ENCODE measurements at regions not wholly inside any gene's neighbourhood (a gene's known extent, or its start where the extent isn't known, plus 50 kb on each side); places are given as distances from the start of the nearest gene placed in this dataset.

GRCh38 chr5:1936413-1936812 lies 53.7 kb upstream of the IRX4 start:
- DNase-seq (ENCODE audit: low read depth, low spot score), result no peak
- no peak for TF ChIP-seq CTCF (IDR thresholded peaks at IDR 0.05; ENCODE audit: insufficient read depth, low read length, missing control alignments)
- POLR2A ChIA-PET, result no interaction called here
- H3K4me3 ChIP-seq (ENCODE audit: low read depth, low read length), result no peak overlapping the region
- CTCF ChIA-PET, result no interaction called here

DNA sequence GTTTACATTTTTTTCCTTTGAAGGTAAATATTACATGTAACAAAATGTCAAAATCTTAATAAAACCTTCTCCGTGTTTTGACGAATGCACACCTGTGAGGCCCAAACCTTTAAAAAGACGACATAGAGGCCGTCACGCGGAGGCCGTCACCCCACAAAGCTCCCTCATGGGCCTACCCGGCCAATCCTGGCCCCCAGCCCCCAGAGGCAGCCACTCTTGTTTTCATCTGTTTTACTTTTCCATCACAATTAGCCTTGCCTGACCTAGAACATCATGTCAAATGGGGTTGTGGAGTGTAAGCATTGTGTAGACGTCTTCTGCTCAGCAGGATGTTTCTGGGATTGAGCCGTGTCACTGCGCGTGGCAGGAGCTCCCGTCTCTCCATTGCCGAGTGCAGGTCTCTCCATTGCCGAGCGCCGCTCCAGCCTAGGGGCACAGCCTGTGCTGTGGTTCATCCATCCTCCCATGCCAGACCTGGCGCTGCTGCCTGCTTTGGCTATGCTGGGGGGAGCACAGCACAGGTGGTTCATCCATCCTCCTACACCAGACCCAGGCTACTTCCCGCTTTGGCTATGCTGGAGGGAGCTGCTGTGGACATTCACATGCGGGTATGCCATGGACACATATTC lies 52.2 kb upstream of the IRX4 start:
- H3K4me3 ChIP-seq (ENCODE audit: low read depth, low read length), result no peak overlapping the region
- ChIA-PET POLR2A (no interaction called here), CTCF (no interaction called here)
- no peak for DNase-seq (ENCODE audit: low read depth, low spot score)
- TF ChIP-seq CTCF (IDR thresholded peaks at IDR 0.05; ENCODE audit: insufficient read depth, low read length, missing control alignments), result no peak

DNA sequence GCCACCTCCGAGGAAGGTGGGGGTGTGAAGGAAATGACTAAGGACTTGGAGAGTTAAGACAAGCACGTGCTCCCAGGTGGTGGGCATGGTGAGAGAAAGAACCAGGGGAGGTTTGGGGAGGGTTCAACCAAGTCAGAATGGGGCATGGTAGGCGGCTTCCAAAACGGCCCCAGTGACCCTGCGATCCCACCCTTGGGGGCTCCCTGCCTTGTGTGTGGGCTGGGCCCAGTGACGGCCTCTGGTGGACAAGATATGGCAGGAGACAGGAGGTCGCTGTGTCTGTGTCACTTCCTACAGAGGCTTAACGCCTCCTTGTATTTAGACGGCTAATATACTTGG lies 51.3 kb upstream of the IRX4 start:
- CTCF ChIA-PET, result no interaction called here
- no peak for DNase-seq (ENCODE audit: low read depth, low spot score)
- no peak overlapping the region for H3K4me3 ChIP-seq (ENCODE audit: low read depth, low read length)
- TF ChIP-seq CTCF (IDR thresholded peaks at IDR 0.05; ENCODE audit: insufficient read depth, low read length, missing control alignments), result no peak
- POLR2A ChIA-PET, result no interaction called here

- DNase-seq (ENCODE audit: low read depth, low spot score), result no peak
- TF ChIP-seq CTCF (IDR thresholded peaks at IDR 0.05; ENCODE audit: insufficient read depth, low read length, missing control alignments), result no peak
- ChIA-PET CTCF (no interaction called here), POLR2A (no interaction called here)
- H3K4me3 ChIP-seq (ENCODE audit: low read depth, low read length), result no peak overlapping the region
Measured at GRCh38 chr5:1933364-1934055, 50.8 kb upstream of the IRX4 start.
